ENCODE measurements at regions not wholly inside any gene's neighbourhood (a gene's known extent, or its start where the extent isn't known, plus 50 kb on each side); places are given as distances from the start of the nearest gene placed in this dataset.

- peaks cover 29% of the 10 kb centered on the region for H3K9me3 Mint-ChIP-seq
- no peaks in the 10 kb centered on the region for H3K27me3 Mint-ChIP-seq (ENCODE audit: low read depth)
- TF ChIP-seq CTCF (IDR thresholded peaks at IDR 0.05; ENCODE audit: unreplicated experiment in 3 of 3), result no peak
- H3K36me3 Mint-ChIP-seq (ENCODE audit: low read depth), result peaks cover 10% of the 10 kb centered on the region
- H3K4me3 Mint-ChIP-seq, result no peak overlapping the region
- H3K4me1 Mint-ChIP-seq, result peaks cover 20% of the 10 kb centered on the region
- no peak overlapping the region for H3K27ac Mint-ChIP-seq
These were observed 255.0 kb upstream of the SASH1 start for GRCh38 chr6:148087659-148088058.

- H3K4me1 Mint-ChIP-seq, result peaks cover 17% of the 10 kb centered on the region
- peaks cover 31% of the 10 kb centered on the region for H3K9me3 Mint-ChIP-seq
These were observed 252.3 kb upstream of the SASH1 start for GRCh38 chr6:148090326-148090725.

GRCh38 chr6:148091394-148091793 lies 251.2 kb upstream of the SASH1 start:
- H3K4me3 Mint-ChIP-seq, result no peak overlapping the region
- H3K36me3 Mint-ChIP-seq (ENCODE audit: low read depth), result peaks cover 10% of the 10 kb centered on the region
- H3K27me3 Mint-ChIP-seq (ENCODE audit: low read depth), result no peaks in the 10 kb centered on the region
- no peak overlapping the region for H3K27ac Mint-ChIP-seq
- no peak for TF ChIP-seq CTCF (IDR thresholded peaks at IDR 0.05; ENCODE audit: unreplicated experiment in 3 of 3)
- H3K9me3 Mint-ChIP-seq, result peaks cover 31% of the 10 kb centered on the region
- H3K4me1 Mint-ChIP-seq, result peaks cover 6% of the 10 kb centered on the region

More at GRCh38 chr6:148090326-148090725, 252.3 kb upstream of the SASH1 start:
- Mint-ChIP-seq H3K4me3 (no peak overlapping the region), H3K27me3 (ENCODE audit: low read depth) (no peaks in the 10 kb centered on the region), H3K36me3 (ENCODE audit: low read depth) (peaks cover 10% of the 10 kb centered on the region), H3K27ac (no peak overlapping the region)
- TF ChIP-seq CTCF (IDR thresholded peaks at IDR 0.05; ENCODE audit: unreplicated experiment in 3 of 3), result no peak

GRCh38 chr6:148103436-148103835 lies 239.2 kb upstream of the SASH1 start:
- Mint-ChIP-seq H3K4me3 (no peak overlapping the region), H3K27ac (no peak overlapping the region), H3K9me3 (no peaks in the 10 kb centered on the region), H3K4me1 (peaks cover 9% of the 10 kb centered on the region), H3K27me3 (ENCODE audit: low read depth) (peaks cover 4% of the 10 kb centered on the region), H3K36me3 (ENCODE audit: low read depth) (no peaks in the 10 kb centered on the region)
- TF ChIP-seq CTCF (IDR thresholded peaks at IDR 0.05; ENCODE audit: unreplicated experiment in 3 of 3), result no peak

- no peak for TF ChIP-seq CTCF (IDR thresholded peaks at IDR 0.05; ENCODE audit: unreplicated experiment in 3 of 3)
- H3K4me1 Mint-ChIP-seq, result peaks cover 9% of the 10 kb centered on the region
- no peak overlapping the region for H3K4me3 Mint-ChIP-seq
- no peaks in the 10 kb centered on the region for H3K9me3 Mint-ChIP-seq
- peak overlapping the region in 1 of 3 experiments; percentile 33 for H3K27ac Mint-ChIP-seq
- H3K27me3 Mint-ChIP-seq (ENCODE audit: low read depth), result peaks cover 4% of the 10 kb centered on the region
- H3K36me3 Mint-ChIP-seq (ENCODE audit: low read depth), result no peaks in the 10 kb centered on the region
These were observed 238.5 kb upstream of the SASH1 start for GRCh38 chr6:148104131-148104530.

GRCh38 chr6:148105695-148106094 lies 236.9 kb upstream of the SASH1 start:
- Mint-ChIP-seq H3K36me3 (ENCODE audit: low read depth) (no peaks in the 10 kb centered on the region), H3K9me3 (no peaks in the 10 kb centered on the region), H3K4me3 (no peak overlapping the region), H3K4me1 (peaks cover 9% of the 10 kb centered on the region), H3K27me3 (ENCODE audit: low read depth) (peaks cover 4% of the 10 kb centered on the region), H3K27ac (no peak overlapping the region)
- no peak for TF ChIP-seq CTCF (IDR thresholded peaks at IDR 0.05; ENCODE audit: unreplicated experiment in 3 of 3)
